ENCODE measurements at regions not wholly inside any gene's neighbourhood (a gene's known extent, or its start where the extent isn't known, plus 50 kb on each side); places are given as distances from the start of the nearest gene placed in this dataset.

GRCh38 chr6:21868226-21868625, 274.7 kb downstream of the SOX4 start:
- no peak for TF ChIP-seq CTCF (optimal IDR thresholded peaks at IDR 0.05 in 1 of 3, IDR thresholded peaks at IDR 0.05 in 1 of 3, conservative IDR thresholded peaks at IDR 0.05 in 1 of 3; ENCODE audit: extremely low read depth in 1 of 3, insufficient read depth in 2 of 3, low read length in 3 of 3)
- TF ChIP-seq EZH2 (IDR thresholded peaks at IDR 0.05; ENCODE audit: low read length) = no peak

Data from keratinocyte (primary cell).